Spinal cord (tissue), 9 donors: ENCODE measurements at regions not wholly inside any gene's neighbourhood (a gene's known extent, or its start where the extent isn't known, plus 50 kb on each side); places are given as distances from the start of the nearest gene placed in this dataset.
A peak's percentile ranks its signal among the peaks of the same experiment; 100 is the strongest.

ENCODE experiments used
- DNase-seq, 6 donors: peaks; one replicate each; pipeline versions ENCODE4 v3.0.0 to v3.0.0-alpha.2; 2013 to 2015; ENCODE audit warnings: low spot score in 6 of 6, low read depth in 4 of 6
- H3K27ac ChIP-seq: one replicate; pipeline ENCODE4 v1.5.1; 2013; ENCODE audit warnings: low read depth, low read length, control low read depth
- H3K27me3 ChIP-seq: one replicate; pipeline ENCODE4 v1.6.1; 2013; ENCODE audit warnings: low read length; ENCODE audit not compliant: control insufficient read depth, insufficient read depth
- H3K36me3 ChIP-seq: one replicate; pipeline ENCODE4 v1.6.1; 2013; ENCODE audit warnings: low read length; ENCODE audit not compliant: control insufficient read depth, insufficient read depth
- H3K4me1 ChIP-seq: one replicate; pipeline ENCODE4 v1.6.1; 2013; ENCODE audit warnings: low read length; ENCODE audit not compliant: control insufficient read depth, insufficient read depth
- H3K4me3 ChIP-seq: one replicate; pipeline ENCODE4 v1.5.1; 2013; ENCODE audit warnings: low read depth, low read length, control low read depth
- H3K9me3 ChIP-seq: one replicate; pipeline ENCODE4 v1.6.1; 2013; ENCODE audit warnings: low read length; ENCODE audit not compliant: control insufficient read depth, insufficient read depth
- WGBS: methylation state at CpG from one replicate; pipeline ENCODE4 v1.1.5; 2013; ENCODE audit warnings: missing lambda C conversion rate; ENCODE audit not compliant: insufficient coverage; 5-methylcytosine and 5-hydroxymethylcytosine counted together
- donor health status: healthy.

DNA sequence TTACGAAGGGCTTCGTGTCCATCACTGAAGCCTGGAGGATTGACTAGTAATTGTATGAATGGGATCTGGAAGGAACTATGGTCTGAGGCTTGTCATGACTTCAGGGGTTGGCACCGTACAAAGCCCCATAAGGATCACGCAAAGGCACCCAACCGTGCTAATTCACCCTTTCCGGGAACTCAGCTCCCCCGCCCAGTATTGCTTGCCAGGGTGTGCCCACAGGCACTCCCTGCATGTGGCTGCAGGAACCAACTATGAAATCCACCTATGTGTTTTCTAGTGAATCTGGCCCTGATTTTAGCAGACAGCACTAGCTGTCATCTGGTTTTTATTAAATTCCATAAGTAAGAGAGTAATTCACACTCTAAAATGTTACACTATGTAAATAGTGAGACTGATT, 139.2 kb downstream of the TM2D1 start:
- DNase-seq: no peak
- Histone ChIP-seq H3K4me1 (peaks cover 11% of the 10 kb centered on the region), H3K4me3 (no peak overlapping the region), H3K9me3 (no peaks in the 10 kb centered on the region), H3K36me3 (no peaks in the 10 kb centered on the region), H3K27me3 (no peaks in the 10 kb centered on the region), H3K27ac (no peak overlapping the region)
- WGBS: 67% methylated on average over 7 of the region's 7 CpGs

DNA sequence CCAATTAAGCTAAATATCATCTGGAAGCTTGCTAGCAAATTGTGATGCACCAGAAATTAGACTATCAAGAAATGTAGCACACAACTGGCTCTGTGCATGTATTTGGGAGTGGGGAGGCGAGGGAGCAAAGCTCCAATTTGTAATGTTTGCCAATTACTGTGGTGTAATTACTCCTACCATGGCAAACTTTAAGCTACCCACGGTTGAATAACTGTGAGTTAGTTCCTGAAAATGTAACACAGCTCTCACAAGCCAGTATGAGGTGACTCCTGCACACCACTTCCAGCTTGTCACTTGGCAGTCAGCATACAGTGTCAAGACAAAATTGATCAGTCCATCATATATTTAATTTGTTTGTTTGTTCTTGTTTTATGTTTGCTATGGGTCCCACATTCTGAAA, 141.2 kb downstream of the TM2D1 start:
- no peaks in the 10 kb centered on the region for H3K27me3 ChIP-seq
- no peaks in the 10 kb centered on the region for H3K9me3 ChIP-seq
- H3K4me3 ChIP-seq: no peak overlapping the region
- no peaks in the 10 kb centered on the region for H3K36me3 ChIP-seq
- no CpG with 5 or more reads among the region's 2 CpGs for WGBS
- peaks cover 1% of the 10 kb centered on the region for H3K4me1 ChIP-seq
- H3K27ac ChIP-seq: no peak overlapping the region
- no peak for DNase-seq

DNA sequence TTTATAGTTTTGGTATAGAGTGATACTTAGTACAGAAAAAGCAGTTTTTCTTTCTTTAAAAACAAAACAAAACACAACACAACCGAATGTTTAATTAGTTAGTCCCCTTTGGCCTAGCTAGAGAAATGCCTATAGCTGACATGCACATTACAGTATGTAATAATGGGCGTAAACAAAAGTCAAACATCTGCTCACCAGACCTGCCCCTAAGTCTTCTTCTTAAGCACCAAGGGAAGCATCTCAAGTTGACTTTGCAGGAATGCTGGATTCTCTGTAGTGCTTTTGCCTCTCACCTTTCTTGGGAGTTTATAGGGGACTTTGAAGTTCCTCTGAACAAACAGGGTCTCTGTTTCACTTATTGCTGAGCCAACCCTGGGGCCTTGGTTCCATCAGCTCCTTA, 143.7 kb downstream of the TM2D1 start:
- Histone ChIP-seq H3K4me3 (no peak overlapping the region), H3K9me3 (no peaks in the 10 kb centered on the region), H3K27ac (no peak overlapping the region), H3K36me3 (no peaks in the 10 kb centered on the region), H3K4me1 (no peaks in the 10 kb centered on the region), H3K27me3 (no peaks in the 10 kb centered on the region)
- WGBS: no CpG with 5 or more reads among the region's 2 CpGs
- no peak for DNase-seq

DNA sequence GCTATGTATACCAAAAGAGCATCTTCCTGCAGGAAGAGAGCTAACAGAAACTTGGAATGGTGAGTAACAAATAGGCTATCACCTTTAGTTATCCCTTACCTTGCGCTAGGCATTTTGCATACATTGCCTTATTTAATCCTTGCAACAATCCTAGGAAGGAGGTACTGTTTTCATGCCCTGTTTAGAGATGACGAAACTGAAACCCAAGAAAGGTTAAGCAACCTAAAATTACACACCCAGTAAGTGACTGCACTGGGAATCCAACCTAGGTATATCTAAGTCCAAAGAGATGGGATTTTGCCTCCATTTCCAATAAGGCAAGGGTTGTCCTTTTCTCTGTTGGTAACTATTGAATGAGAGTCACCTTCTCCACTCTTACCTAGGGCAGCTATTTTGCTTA, 144.5 kb downstream of the TM2D1 start:
- no peaks in the 10 kb centered on the region for H3K9me3 ChIP-seq
- no peaks in the 10 kb centered on the region for H3K4me1 ChIP-seq
- no peak overlapping the region for H3K27ac ChIP-seq
- no peak overlapping the region for H3K4me3 ChIP-seq
- no peak for DNase-seq
- no peaks in the 10 kb centered on the region for H3K36me3 ChIP-seq
- no CpG with 5 or more reads among the region's 2 CpGs for WGBS
- H3K27me3 ChIP-seq: no peaks in the 10 kb centered on the region

DNA sequence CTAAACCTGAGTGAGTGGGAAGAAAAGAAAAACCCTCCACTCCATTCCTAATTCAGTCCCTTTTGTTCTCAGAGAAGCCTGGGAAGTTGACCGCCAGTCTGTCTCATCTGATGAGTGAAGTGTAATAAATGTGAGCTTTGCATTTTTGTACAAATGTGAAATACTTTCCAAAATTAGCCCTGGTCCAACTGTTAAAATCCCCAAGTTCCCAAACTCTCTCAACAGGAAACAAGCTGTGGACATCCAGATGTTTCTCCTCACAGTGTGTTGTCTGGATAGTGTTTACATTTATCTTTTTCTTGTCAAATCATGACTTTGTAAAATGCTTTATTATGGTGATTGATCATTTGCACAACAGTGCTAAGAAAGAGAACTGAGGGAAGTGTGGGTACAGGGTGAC, 145.1 kb downstream of the TM2D1 start:
- DNase-seq: no peak
- Histone ChIP-seq H3K27me3 (no peaks in the 10 kb centered on the region), H3K36me3 (no peaks in the 10 kb centered on the region), H3K9me3 (no peaks in the 10 kb centered on the region), H3K4me3 (no peak overlapping the region), H3K4me1 (no peaks in the 10 kb centered on the region), H3K27ac (no peak overlapping the region)
- no CpG with 5 or more reads among the region's 1 CpG for WGBS

DNA sequence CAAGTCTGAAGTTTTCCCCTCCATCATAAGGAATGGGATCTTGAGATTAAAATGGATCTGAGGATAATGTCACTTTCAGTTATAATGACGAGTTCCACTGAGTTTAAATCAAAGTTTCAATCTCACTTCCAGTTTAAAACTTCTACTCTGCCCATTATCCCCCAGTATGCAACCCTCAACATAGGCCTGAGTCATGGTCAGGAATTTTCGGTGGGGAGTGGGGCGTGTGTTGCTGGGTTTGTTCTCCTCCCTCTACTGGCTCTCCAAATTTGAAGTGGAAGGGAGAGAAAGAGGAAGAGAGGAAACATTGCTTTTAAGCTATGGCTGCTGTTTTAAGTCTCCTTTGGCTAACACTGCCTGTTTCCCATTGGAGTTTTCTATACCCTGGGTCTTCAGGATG, 152.9 kb downstream of the TM2D1 start:
- H3K4me1 ChIP-seq: no peaks in the 10 kb centered on the region
- H3K27ac ChIP-seq: no peak overlapping the region

DNA sequence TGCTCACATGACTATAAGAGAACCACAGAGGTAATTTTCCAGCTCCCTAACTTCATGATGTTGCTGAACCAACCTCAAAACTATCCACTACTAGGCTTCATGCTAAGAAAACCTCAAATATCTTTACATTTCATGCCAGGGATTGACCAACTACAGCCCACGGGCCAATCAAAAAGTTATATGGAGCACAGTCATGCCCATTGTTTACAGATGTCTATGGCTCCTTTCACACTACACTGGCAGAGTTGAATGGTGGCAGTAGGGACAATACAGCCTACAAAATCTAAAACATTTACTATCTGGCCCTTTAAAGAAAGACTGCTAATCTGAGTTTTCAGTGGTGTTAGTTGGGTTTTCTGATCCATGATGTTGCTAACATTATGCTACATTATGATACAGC, 154.8 kb downstream of the TM2D1 start:
- Histone ChIP-seq H3K9me3 (peaks cover 6% of the 10 kb centered on the region), H3K36me3 (no peaks in the 10 kb centered on the region), H3K27ac (no peak overlapping the region), H3K4me3 (no peak overlapping the region), H3K27me3 (no peaks in the 10 kb centered on the region), H3K4me1 (no peaks in the 10 kb centered on the region)
- no peak for DNase-seq
- 0% methylated on average over 1 of the region's 1 CpG for WGBS

More for the DNA sequence above, 152.9 kb downstream of the TM2D1 start:
- no CpG with 5 or more reads among the region's 3 CpGs for WGBS
- H3K27me3 ChIP-seq: no peaks in the 10 kb centered on the region
- no peak overlapping the region for H3K4me3 ChIP-seq
- no peaks in the 10 kb centered on the region for H3K9me3 ChIP-seq
- H3K36me3 ChIP-seq: no peaks in the 10 kb centered on the region
- DNase-seq: no peak

DNA sequence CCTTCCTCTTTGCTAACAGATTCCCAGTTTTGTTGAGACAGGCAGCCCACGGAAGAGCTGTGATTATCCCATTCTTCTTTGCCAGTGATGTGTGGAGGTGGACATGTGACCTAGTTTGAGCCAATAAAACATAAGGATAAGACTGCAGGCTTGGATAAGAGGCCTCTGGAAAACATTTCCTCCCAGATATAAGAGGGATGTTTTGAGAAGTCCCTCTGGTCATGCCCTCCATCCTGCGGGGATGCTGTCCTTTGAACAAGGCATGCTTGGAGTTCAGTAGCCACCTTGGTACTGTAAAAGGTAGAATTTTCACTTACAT, 155.7 kb downstream of the TM2D1 start:
- no peak overlapping the region for H3K27ac ChIP-seq
- peaks cover 6% of the 10 kb centered on the region for H3K9me3 ChIP-seq
- no peaks in the 10 kb centered on the region for H3K36me3 ChIP-seq
- H3K4me1 ChIP-seq: no peaks in the 10 kb centered on the region
- H3K4me3 ChIP-seq: no peak overlapping the region
- no peaks in the 10 kb centered on the region for H3K27me3 ChIP-seq
- DNase-seq: peak in 1 of 6 donors; percentile 34
- WGBS: no CpG with 5 or more reads among the region's 2 CpGs

DNA sequence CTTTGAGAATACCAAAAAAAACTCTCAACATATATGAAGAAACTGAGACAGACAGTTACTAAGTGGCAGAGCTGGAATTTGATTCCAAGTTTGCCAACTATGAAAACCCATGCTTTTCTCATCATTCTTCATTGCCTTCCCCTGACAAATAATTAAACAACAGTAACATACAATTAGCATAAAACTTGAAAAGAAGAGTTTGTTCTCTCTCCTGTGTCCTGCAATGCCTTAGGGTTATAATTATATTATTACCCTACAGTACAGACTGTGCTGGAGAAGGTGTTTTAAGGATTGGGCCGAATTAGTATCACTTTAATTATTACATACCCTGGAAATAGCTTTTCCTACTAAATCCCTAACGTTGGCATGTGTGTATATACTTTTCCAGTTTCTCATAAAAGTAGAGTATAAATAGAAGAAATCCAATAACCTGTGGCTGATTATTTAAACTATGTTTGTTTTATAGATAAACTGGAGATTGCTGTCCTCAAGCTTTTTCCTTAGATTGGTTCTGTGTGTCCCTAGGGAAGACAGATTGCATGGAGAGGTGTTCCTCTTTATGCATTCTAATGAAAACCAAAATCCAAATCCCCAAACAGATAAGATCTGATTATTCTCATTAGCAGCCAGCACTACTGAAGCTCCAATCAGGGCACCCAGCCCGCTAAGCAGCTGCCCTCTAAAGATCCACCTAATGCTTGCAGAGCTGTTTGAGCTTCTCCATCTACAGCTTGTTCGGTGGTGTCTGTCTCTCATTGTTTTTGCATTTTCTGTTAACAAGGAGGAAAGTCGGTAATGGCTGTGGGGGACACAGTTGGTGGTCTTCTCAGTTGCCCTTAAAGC, 156.3 kb downstream of the TM2D1 start:
- Histone ChIP-seq H3K36me3 (no peaks in the 10 kb centered on the region), H3K27me3 (no peaks in the 10 kb centered on the region), H3K4me1 (no peaks in the 10 kb centered on the region), H3K27ac (no peak overlapping the region), H3K4me3 (no peak overlapping the region), H3K9me3 (peaks cover 6% of the 10 kb centered on the region)
- WGBS: no CpG with 5 or more reads among the region's 5 CpGs
- DNase-seq: peak in 1 of 6 donors; percentile 25

DNA sequence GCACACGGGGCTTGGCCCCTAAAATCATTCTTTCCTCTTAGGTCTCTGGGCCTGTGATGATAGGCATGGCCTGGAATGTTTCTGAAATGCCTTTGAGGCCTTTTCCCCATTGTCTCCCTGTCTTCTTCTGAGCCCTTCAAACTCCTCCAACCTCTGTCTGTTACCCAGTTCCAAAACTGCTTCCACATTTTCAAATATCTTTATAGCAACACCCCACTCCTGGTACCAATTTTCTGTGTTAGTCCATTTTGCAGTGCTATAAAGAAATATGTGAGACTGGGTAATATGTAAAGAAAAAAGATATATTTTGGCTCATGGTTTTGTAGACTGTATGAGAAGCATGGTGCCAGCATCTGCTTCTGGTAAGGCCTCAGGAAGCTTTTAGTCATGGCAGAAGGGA, 158.8 kb downstream of the TM2D1 start:
- H3K27me3 ChIP-seq: no peaks in the 10 kb centered on the region
- 100% methylated on average over 1 of the region's 1 CpG for WGBS
- no peaks in the 10 kb centered on the region for H3K4me1 ChIP-seq
- no peaks in the 10 kb centered on the region for H3K36me3 ChIP-seq
- H3K27ac ChIP-seq: no peak overlapping the region
- no peak for DNase-seq
- peaks cover 6% of the 10 kb centered on the region for H3K9me3 ChIP-seq
- H3K4me3 ChIP-seq: no peak overlapping the region
